ENCODE measurements at regions not wholly inside any gene's neighbourhood (a gene's known extent, or its start where the extent isn't known, plus 50 kb on each side); places are given as distances from the start of the nearest gene placed in this dataset.

DNA sequence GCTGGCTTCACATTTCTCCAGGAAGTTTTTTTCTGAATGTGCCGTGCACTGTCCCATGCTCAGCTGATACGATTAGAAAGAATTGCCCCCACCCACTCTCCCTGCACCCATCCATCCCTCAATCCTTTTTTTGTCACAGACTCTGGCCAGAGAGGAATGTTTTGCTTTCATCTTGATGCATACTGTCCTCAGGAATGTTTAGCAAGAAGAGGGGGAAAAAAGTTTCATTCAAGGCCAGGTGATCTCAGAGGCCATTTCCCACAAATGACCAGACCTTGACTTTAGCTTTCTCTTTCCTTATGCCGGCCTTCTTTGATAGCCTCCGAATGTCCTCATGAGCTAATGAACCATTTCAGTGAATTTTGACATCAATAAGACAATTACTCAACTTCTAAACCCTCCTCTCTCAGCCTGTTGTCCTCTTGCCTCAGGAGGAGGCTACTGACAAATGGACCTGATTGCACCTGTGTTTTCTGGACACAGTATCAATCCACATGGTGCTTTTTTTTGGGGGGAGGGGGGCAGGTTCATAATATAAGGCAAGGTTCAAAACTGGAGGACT is 105.0 kb upstream of the KLF6 start:
- TF ChIP-seq CTCF (conservative IDR thresholded peaks at IDR 0.05; ENCODE audit: low read depth, low read length): no peak
- no peak for TF ChIP-seq EZH2 (IDR thresholded peaks at IDR 0.05; ENCODE audit: low read length, unreplicated experiment)

All from PC-3 (cell line).